ENCODE measurements at regions not wholly inside any gene's neighbourhood (a gene's known extent, or its start where the extent isn't known, plus 50 kb on each side); places are given as distances from the start of the nearest gene placed in this dataset.

- TF ChIP-seq YY1 (IDR thresholded peaks at IDR 0.05; ENCODE audit: insufficient read depth, insufficient read length) = no peak
- no peak for TF ChIP-seq ZNF274 (IDR thresholded peaks at IDR 0.05; ENCODE audit: low read depth, low read length)
Observed at GRCh38 chr10:28776519-28776918, 99.2 kb downstream of the BAMBI start.
